ENCODE measurements at regions not wholly inside any gene's neighbourhood (a gene's known extent, or its start where the extent isn't known, plus 50 kb on each side); places are given as distances from the start of the nearest gene placed in this dataset.
"Not testable (repeated sequence)": the region's sequence is repeated elsewhere in the genome, so short reads cannot be mapped to it uniquely, and the experiment has no call there.

DNA sequence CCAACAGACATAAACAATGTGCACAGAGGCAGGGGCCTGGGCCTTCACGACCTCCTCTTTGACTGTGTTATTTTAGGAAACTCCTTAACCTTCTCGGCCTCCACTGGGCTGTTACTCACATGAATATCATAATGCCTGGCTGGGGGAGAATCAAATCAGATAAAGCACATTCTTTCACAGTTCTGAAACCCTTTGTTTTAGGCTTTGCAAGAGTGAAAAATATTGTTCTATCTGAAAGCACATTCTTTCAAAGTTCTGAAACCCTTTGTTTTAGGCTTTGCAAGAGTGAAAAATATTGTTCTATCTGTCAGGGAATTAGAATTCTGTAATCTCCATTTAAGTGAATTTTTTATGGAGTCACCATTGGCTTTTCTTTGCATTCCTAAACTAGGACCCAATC, 50.7 kb upstream of the SYNDIG1 start:
- DNase-seq (ENCODE audit: low spot score in 2 of 2) (no peak), FAIRE-seq (no peak)

DNA sequence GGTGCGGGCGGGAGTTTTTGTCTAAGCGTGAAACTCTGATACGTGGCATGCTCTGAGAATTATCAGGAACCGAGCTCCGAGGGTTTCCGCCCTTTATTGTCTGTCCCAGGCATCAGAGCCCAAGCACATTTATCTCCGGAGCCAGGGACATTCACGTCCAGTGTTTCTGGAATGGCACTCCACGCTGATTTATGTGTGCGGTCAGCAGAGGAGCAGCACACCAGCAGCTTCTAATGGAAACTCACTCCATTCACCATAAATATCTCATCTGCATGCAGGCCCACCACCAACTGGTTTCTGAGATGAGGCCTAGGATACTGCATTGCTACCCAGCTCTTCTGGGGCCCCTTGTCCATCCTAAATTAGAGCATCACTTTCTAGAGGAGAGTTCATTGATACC, 51.9 kb upstream of the SYNDIG1 start:
- DNase-seq (ENCODE audit: low spot score in 2 of 2) (no peak), FAIRE-seq (no peak)

DNA sequence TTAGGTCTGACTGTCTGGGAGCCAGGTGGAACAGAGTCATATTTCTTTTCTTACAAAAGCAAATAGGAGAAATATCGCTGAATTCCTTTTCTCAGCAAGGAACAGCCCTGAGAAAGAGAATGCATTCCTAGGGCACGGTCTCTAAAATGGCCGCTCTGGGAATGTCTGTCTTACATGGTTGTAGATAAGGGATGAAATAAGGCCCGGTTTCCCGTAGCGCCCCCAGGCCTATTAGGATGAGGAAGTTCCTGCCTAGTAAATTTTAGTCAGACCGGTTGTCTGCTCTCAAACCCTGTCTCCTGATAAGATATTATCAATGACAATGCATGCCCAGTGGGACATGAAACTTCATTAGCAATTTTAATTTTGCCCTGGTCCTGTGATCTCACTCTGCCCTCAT, 54.0 kb upstream of the SYNDIG1 start:
- FAIRE-seq; DNase-seq (ENCODE audit: low spot score in 2 of 2): not testable (repeated sequence)

DNA sequence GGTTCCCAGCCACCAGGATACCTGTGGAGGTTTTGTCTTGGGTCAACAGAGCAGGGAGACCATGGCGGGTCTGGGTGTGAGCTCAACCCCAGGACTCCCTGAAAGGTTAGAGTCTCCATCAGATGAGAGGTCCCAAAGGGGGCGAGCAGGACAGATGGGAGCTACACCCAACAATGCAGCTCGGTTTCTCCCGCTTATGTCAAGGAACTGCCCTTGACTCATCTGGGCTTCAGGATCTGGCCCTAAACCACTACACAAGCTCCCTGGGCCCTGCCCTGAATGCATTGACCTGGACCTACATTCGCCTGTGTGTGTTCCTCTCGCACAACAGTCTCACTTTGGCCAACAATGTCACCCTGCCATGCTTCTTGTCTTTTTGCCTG, 57.6 kb upstream of the SYNDIG1 start:
- no peak for DNase-seq (ENCODE audit: low spot score in 2 of 2)
- FAIRE-seq = no peak

DNA sequence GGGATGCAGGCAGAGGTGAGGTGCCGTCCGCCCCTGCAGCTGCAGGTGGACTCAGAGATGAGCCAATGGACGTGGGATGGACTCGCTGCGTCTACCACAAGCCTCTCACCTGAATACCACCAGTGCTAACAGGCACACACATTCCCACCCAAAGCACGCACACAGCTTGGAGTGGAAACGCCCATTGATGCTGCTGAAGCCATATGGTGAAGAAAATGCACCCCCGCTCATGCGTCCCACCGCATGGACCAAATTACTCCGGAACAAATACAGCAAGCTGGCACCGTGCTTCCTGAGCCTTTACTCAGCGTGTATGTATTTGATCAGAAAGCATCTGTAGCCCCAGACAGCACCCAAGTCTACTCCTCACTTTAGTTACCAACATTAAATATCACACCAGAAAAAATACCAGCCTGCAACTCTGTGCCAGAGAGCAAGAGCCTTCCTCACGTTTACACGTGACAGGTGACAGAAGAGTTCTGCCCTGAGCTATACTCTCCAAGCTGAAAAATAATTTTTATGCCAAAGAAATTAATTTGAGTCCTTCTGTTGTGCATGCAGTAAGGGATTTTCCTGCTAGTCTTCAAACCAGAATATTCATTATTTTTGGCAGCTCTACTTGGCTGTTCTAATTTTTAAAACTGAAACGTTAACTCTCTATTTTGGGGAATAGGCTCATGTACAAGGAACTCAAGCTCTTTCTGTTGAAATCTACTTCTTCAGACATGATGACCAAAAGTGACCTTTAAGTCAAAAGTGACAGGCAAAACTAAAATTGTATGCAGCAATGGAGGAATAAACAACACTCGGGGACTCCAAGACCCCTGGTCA, 58.2 kb upstream of the SYNDIG1 start:
- DNase-seq (ENCODE audit: low spot score in 2 of 2) (no peak), FAIRE-seq (no peak)

DNA sequence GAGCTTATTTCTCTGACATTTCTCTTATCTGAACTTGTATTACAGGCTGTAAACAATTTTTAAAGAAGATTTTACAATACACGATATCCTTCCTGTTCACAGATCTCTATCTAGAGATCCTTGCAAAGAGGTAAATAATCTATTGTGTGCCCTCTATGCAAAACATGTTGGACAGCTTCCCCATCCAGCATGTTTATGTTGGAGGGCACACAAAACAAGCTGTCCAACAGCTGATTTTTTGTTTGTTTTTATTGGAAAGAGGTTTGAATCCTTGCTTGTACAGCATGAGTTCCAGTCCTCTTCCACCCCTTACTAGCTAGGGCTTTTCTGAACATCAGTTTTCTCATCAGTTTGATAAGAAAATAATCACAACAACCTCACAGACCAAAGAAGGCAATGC, 62.3 kb upstream of the SYNDIG1 start:
- DNase-seq (ENCODE audit: low spot score in 2 of 2) (no peak), FAIRE-seq (no peak)

DNA sequence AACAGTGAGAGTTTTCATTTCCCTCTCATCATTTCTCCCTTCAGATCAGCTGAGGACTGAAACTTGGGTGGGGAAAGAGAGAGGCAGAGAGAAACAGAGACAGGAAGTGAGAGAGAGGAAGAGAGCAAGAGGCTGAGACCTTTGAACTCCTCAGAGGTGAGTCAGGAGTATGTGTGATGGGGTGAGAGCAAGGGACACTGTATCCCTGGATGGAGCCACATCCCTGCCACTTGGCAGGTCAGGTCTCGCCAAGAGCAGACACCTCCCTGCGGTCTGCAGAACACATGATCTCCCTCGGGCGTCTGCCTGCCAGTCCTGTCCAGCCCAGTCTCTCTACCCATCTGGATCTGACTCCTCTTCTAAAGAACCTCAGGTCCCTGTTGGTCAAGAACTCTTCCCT, 62.7 kb upstream of the SYNDIG1 start:
- no peak for DNase-seq (ENCODE audit: low spot score in 2 of 2)
- no peak for FAIRE-seq

DNA sequence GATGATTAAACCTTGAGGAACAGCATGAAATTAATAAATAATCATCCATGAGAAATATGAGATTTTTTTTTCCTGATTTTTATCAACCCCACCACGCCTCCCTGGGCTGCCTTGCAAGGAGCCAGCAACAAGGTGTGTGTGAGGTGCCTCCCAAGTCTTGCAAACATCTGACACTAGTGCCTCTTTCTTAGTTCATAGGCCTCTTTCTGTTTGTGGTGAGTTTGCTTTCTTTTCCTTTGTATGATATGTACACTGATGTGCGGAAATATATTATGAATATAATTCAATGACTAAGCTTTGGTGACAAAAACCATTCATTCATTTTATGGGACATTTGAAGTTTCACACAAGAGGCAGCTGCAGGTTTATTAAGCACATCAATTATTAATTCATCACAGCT, 63.2 kb upstream of the SYNDIG1 start:
- DNase-seq (ENCODE audit: low spot score in 2 of 2) (no peak), FAIRE-seq (no peak)

DNA sequence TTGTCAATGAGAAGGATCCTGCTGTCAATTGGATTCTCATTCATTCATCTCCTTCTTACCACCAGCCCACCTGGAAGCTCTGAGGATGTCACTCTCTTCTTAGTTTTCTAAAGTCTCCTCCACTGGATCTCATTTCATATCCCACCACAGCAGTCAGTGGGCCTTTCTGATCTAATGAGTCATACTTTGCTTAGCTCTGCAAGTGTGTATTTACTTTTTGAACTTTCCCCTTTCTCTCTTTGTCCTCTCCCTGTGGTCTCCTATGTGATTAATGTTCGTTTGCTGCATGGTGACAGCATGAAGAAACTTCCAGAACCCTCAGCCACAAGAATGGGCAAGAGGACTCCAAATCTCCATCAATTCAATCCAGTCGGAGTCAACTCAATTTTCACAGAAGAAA, 63.6 kb upstream of the SYNDIG1 start:
- FAIRE-seq = no peak
- no peak for DNase-seq (ENCODE audit: low spot score in 2 of 2)

DNA sequence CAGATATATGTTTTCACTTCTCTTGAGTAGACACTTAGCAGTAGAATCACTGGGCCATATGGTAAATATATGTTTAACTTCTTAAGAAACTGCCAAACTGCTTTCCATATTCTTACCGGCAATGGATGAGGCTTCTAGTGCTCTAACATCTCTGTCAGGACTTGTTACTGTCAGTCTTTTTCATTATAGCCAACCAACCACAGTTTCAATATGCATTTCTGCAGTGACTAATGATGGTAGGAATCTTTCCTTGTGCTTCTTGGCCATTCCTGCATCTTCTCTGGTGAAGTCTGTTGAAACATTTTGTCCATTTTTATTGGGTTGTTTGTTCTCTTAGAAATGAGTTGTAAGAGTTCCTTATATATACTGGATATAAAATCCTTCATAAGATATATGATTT, 66.0 kb upstream of the SYNDIG1 start:
- DNase-seq (ENCODE audit: low spot score in 2 of 2) = no peak

DNA sequence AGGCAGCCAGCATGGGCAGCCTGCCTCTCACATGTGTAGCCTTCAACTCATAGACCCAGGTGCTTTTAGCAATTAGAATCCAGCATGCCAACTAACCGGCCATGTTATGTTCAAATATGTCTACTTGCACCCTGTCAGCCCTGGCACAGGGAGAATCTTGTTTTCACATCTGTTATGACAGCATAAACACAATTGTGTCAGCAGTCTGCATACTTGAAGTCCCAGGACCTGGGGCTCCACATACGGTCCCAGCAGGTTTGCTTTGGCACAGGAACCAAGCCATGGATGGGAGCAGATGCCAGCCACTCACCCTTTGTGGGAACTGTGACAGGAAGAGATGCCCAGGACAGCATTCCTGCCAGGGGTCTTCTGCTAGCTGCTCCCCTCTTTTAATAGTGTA, 67.2 kb upstream of the SYNDIG1 start:
- DNase-seq (ENCODE audit: low spot score in 2 of 2) (no peak), FAIRE-seq (no peak)

More for the DNA sequence above, 66.0 kb upstream of the SYNDIG1 start:
- no peak for FAIRE-seq

DNA sequence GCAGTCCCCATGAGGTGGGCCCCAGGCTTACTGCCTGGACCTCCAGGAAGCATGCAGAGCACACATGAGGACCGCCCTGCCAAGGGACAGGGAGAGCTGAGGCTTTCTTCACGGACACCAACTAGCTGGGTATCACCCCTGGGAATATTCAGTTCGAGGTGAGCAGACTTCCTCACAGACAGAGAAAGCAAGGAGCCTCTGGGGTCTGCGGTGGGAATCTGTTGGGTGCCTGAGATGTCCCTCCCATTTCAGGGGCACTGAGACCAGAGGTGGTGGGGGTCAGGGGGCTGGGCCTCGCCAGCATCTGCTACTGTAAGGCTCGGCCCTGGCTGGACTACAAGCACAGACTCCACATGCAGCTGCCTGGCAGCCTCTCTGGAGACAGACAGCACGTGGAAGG, 74.3 kb upstream of the SYNDIG1 start:
- FAIRE-seq (no peak), DNase-seq (ENCODE audit: low spot score in 2 of 2) (no peak)

DNA sequence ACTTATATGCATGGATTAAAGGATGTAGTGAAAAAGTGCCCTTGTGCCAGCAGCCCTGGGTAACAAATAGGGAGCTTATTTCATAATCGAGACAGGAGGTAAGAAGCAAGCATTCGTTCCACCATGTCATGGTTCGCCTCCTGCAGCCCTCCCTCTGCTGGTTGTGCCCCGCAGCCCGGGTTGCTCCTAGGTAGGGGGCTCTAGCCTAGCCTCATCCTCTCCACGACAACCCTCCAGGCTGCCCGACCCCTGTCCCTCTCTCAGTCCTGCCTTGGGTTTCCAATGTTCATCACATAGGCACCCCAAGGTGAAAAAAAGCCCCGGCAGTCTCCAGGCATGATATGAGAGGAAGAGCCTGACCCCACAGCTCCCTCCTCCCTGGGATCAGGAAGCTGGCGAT, 75.5 kb upstream of the SYNDIG1 start:
- FAIRE-seq (no peak), DNase-seq (ENCODE audit: low spot score in 2 of 2) (no peak)

DNA sequence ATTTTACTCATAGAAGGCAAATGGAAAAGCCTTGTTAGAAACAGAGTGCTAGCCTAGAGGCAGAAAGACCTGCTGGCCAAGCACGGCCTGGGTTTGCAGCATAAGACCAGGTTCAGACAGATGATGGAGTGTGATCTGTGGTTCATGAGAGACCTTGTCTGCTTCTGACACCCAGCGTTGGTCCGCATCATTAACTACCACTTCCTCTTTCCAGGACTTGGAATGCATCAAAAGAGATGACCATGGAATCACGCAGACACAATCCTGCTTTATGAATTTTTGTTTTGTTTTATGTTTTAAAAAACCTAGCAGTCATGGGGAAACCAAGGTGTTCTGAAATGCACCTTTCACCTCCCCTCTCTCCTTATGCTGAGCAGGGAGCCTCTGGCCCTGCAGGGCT, 76.8 kb upstream of the SYNDIG1 start:
- FAIRE-seq = no peak
- no peak for DNase-seq (ENCODE audit: low spot score in 2 of 2)

DNA sequence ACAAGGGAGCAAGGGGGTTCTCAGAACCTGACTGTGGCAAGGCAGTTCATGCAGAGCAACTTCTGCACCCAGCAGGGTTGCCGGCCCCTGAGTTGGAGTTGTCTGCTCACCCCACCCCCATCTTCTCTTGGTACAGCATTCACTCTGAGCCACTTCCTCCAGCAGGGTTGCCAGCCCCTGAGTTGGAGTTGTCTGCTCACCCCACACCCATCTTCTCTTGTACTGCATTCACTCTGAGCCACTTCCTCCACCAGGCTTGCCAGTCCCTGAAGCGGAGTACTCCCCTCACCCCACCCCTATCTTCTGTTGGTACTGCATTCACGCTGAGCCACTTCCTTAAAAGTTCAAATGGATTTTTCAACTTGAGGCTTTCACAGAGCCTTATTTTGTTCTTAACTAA, 79.7 kb upstream of the SYNDIG1 start:
- no peak for DNase-seq (ENCODE audit: low spot score in 2 of 2)
- FAIRE-seq = no peak

DNA sequence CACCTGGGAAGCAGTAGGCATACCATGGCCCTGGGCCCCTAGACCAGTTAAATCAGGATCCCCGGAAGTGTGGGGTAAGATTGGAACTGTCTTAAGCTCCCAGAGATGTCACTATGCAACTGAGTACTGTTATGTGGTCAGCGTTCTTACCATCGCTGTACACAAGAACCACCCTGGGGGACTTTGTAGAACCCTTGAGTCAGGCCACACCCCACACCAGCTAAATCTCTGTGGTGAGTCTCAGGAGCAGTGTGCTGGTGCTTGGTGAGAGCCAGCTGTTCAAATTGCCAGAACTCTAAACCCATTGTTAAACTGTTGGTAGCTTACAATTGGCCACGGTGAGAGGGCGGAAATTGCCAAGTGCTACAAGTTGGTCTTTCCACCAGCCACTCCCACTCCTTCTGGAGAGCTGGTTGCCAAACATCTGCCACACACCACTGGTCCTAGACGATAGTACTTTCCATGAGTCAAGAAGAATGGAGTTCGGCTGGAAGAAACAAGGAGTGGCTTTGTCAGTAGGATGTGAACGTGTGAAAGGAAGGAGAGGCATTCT, 80.5 kb upstream of the SYNDIG1 start:
- DNase-seq (ENCODE audit: low spot score in 2 of 2) (no peak), FAIRE-seq (no peak)

DNA sequence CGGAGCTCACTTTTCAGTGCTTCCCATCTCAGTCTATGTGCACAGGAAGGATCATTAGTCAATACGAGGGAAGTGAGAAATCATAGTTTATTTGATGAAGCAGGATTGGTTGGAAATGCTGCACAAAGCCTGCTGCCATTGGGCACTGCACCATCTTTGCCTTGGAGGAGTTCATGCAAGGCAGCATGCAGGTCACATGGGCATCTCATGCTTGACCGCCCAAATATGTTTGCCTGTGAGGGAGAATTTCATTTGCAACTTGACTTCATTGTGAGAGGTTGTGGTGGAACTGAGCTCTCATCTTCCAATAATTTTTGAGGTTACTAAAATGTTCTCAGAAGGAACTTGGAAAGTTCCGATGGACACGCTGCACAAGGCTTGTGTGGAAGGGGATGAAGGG, 83.9 kb upstream of the SYNDIG1 start:
- DNase-seq (ENCODE audit: low spot score in 2 of 2) (no peak), FAIRE-seq (no peak)

DNA sequence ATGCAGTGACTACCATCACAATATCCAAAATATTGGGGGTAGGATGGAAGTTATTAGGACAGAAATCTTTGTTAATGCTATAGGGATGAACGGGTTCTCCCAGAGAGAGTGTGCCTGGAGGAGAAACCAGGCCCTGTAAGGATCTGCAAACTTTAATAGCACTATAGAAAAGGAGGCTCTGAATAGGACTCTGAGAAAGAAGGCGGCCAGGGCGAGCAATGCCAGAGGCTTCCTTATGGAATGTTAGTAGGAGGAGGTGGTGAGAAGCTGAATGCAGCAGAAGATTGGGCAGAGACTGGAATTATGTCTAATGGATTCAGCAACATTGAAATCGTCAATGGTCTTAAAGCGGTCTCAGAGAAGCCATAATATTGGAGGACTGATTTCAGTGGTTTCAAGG, 84.6 kb upstream of the SYNDIG1 start:
- DNase-seq (ENCODE audit: low spot score in 2 of 2) (no peak), FAIRE-seq (no peak)

DNA sequence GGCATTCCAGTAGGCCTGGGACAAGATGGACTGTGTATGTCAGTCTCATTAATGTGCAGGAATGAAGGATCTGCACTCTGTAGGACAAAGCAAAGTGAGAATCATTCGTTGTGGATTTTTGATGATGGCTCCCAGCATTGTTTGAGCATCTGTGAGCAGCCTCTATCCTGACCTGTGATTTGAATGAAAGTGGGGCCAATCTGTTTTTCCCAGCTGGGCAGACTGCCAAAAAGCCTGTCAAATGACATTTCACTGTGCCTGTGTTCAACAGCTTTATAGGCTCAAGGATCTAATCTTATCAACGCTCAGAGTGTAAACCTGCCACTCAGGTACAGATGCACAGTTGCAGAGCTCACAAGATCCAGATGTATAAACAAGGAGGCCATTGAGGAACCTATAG, 86.7 kb upstream of the SYNDIG1 start:
- FAIRE-seq = no peak
- DNase-seq (ENCODE audit: low spot score in 2 of 2) = no peak

DNA sequence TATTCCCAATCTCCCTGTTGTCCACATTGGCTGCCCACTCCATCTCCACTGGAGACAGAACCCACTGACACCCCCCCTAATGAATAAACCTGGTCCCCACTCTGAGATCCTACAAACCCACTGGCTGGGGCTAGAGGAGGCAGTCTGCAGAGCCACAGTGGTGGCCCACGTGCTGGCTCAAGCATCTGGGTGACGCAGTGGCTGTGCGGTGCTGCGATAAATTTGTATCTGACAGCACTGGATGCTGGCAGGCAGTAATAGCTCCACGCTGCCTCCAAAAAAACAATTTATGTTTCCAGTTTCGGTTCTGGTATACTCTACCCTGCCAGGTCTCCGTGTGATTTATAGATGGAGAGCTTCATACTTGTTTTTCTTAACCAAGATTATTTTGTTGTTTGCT, 87.1 kb upstream of the SYNDIG1 start:
- DNase-seq (ENCODE audit: low spot score in 2 of 2) (peak in 1 of 2 donors; percentile 16), FAIRE-seq (no peak)

DNA sequence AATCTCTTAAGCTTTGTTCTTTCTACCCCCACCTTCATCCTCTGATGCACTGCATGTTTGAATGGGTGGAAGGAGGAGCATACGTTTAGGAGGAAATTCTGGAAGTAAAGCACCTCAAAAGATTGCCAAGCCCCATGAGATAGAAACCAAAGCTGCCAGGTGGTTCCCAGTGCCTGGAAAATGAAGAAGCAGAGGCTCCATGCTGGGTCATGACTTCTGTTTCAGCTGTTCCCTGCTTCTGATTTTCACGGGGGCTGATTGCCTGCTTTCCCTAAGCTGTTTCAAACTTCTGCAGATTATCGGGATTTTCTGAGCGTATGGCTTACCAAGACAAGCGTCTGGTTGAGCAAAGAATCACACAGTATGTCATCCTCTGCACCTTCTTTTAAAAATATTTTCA, 87.5 kb upstream of the SYNDIG1 start:
- FAIRE-seq (no peak), DNase-seq (ENCODE audit: low spot score in 2 of 2) (no peak)

DNA sequence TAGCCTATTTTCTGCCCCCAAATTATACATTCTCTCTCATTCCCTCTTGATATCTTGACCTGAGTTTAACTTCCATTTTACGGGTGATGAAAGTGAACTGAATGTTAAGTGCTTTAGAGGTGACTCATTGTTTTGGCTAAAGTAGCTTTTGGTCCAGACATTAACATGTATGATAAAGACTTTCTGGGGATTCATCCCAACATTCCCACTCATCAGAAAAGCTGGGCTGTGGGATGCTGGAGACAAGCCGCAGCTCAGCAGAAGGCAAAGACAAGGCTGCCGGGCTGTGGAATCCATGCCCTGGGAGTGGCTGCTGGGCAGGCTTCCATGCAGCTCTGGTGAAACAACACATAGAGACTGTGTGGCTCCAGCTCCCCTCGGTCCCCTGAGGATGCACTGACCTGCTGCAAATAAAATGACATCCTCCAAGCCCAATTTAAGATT, 89.9 kb upstream of the SYNDIG1 start:
- DNase-seq (ENCODE audit: low spot score in 2 of 2) (no peak), FAIRE-seq (no peak)
